ENCODE measurements at regions not wholly inside any gene's neighbourhood (a gene's known extent, or its start where the extent isn't known, plus 50 kb on each side); places are given as distances from the start of the nearest gene placed in this dataset.
"Not testable (repeated sequence)": the region's sequence is repeated elsewhere in the genome, so short reads cannot be mapped to it uniquely, and the experiment has no call there.

DNA sequence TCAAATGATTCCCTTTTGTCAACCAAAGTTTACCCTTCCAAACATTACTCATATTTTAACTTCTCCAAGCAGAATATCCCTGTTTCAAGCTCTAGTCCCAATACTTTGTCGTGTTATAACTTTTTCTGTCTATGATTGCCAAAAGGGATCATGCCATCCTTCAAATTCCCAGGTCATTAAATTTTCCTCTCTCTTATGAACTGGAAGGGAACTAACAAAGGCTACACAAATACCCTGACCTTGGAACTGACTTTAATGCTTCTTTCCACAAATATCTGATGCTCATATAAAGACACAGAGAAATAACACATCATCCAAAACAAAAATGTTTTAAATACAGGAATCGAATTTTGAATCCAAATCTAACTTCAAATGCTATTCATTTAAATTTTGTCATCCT is 1352.7 kb downstream of the CDH11 start:
- DNase-seq (ENCODE audit: low read depth), result no peak
- TF ChIP-seq, protein P1, sequence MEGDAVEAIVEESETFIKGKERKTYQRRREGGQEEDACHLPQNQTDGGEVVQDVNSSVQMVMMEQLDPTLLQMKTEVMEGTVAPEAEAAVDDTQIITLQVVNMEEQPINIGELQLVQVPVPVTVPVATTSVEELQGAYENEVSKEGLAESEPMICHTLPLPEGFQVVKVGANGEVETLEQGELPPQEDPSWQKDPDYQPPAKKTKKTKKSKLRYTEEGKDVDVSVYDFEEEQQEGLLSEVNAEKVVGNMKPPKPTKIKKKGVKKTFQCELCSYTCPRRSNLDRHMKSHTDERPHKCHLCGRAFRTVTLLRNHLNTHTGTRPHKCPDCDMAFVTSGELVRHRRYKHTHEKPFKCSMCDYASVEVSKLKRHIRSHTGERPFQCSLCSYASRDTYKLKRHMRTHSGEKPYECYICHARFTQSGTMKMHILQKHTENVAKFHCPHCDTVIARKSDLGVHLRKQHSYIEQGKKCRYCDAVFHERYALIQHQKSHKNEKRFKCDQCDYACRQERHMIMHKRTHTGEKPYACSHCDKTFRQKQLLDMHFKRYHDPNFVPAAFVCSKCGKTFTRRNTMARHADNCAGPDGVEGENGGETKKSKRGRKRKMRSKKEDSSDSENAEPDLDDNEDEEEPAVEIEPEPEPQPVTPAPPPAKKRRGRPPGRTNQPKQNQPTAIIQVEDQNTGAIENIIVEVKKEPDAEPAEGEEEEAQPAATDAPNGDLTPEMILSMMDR (IDR thresholded peaks at IDR 0.05; ENCODE audit: low read depth, low read length, missing control alignments), result no peak
- no peak overlapping the region for H3K4me3 ChIP-seq (ENCODE audit: low read depth, low read length)

DNA sequence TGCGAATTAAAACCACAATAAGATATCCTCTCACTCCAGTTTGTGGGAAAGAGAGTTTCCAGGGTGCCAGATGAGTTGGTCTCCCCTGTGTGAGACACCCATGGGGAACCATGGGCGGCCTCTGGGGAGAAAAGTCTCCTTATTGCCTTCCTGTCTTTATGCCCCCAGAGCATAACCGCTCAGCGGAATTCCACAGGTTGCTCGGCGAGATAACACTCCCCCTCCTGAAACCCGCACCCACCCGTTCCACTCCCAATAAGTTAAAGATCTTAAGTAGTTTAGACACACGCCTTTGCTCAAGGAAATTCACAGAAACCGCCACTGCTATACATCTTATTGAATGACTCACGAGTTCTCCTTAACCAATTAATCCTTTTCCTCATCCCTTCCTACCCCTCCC is 1361.6 kb downstream of the CDH11 start:
- not testable (repeated sequence) for H3K4me3 ChIP-seq (ENCODE audit: low read depth, low read length); DNase-seq (ENCODE audit: low read depth)

DNA sequence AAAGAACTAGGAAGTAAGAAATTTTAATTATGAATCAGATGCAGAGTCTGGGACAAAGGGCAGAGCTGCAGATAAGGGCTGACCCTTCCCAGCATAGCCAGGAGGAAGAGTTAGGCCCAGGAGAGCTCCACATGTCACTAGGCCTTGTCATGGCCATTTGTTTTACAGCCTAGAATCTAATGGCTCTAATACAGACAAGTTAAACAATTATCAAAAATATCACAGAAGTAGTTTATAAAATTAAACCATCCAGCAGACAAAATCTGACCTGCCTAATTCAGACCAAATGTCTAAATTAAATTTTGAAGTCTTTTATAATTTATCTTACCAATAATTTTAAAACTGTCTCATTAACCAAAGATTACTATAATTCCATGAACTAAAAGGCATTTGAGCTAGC is 1369.5 kb downstream of the CDH11 start:
- DNase-seq (ENCODE audit: low read depth), result no peak
- TF ChIP-seq, protein P1 (IDR thresholded peaks at IDR 0.05; ENCODE audit: low read depth, low read length, missing control alignments), result no peak

DNA sequence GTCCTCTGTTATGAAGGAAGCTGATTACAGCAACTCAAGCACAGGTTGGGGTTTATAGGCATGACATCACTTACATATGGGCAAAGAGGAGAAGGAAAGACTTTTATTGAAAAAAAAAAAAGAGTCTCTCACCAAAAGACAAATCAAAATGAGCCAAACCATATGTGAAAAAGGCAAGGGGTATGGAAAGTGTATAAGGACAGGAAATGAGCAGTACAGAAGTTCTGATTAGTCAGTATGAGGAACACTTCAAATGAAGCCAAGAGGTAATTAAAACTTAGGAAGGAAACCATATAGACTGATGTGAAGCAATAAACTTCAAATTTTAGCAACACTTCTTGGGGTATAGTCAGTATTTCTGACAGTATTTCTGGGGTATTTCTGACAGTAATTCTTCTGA is 1372.6 kb downstream of the CDH11 start:
- TF ChIP-seq, protein P1 (IDR thresholded peaks at IDR 0.05; ENCODE audit: low read depth, low read length, missing control alignments), result no peak
- no peak overlapping the region for H3K4me3 ChIP-seq (ENCODE audit: low read depth, low read length)
- no peak for DNase-seq (ENCODE audit: low read depth)

More for the DNA sequence above, 1369.5 kb downstream of the CDH11 start:
- H3K4me3 ChIP-seq (ENCODE audit: low read depth, low read length), result no peak overlapping the region

DNA sequence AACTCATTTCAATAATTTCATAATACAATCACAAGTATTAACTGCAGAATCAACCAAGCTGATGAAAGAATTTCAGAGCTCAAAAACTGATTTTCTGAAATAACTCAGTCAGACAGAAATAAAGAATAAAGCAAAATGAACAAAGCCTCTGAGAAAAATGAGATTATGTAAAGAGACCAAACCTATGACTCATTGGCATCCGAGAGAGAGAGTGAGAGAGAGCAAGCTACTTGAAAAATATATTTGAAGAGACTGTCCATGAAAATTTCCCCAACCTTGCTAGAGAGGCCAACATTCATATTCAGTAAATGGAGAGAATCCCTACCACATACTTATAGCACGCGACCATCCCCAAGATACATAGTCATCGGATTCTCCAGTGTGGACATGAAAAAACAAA is 1376.4 kb downstream of the CDH11 start:
- TF ChIP-seq, protein P1 (IDR thresholded peaks at IDR 0.05; ENCODE audit: low read depth, low read length, missing control alignments), result no peak
- DNase-seq (ENCODE audit: low read depth), result no peak
- no peak overlapping the region for H3K4me3 ChIP-seq (ENCODE audit: low read depth, low read length)

DNA sequence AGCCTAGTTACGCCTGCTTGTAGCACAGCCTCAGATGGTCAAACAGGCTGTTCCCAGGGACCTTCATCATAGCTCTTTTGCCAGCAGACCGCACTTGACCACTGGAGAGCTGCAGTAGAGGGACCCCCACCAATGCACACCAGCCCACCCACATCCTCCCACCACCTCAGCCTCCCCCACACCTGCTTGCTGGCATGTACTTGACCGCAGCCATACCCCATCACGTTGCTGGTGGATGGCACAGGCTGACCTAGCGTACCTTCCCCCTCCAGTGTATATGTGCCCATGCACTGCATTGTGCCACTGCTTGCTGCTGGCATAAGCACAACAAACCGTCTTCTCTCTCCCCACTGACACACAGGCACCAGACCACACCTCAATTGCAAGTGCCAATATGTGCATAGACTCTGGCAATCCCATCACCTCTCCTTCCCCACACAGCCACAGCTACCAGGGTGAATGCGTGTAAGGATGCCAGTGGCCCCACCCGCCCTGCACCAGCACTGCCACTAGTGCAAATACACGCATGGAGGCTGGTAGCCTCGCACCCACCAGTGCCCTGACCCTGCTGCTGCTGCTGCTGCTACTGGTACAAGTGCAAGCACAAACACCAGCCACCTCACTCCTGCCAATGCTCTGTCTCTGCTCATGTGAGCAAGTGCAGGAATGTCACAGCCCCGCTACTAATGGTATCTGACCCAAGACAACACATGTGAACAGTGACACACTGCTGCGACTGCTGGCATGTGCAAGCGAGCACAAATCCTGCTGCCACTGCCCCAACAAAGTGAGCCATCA is 1377.6 kb downstream of the CDH11 start:
- no peak overlapping the region for H3K4me3 ChIP-seq (ENCODE audit: low read depth, low read length)
- no peak for DNase-seq (ENCODE audit: low read depth)
- TF ChIP-seq, protein P1 (IDR thresholded peaks at IDR 0.05; ENCODE audit: low read depth, low read length, missing control alignments), result no peak

DNA sequence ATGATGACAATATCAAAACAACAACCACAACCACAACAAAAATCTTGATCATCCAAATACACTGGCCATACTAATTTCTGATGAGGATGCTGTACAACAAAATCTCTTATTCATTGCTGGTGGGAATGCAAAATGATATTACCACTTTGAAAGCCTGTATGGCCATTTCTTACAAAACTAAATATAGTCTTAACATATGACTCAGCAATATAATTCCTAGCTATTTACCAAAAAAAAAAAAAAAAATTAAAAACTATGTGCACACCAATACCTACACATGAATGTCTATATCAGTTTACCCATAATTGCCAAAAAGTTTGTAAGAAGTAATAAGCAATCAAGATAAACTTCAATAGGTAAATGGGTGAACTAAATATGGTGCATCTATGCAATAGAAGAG is 1379.7 kb downstream of the CDH11 start:
- TF ChIP-seq, protein P1 (IDR thresholded peaks at IDR 0.05; ENCODE audit: low read depth, low read length, missing control alignments), result no peak
- no peak for DNase-seq (ENCODE audit: low read depth)
- no peak overlapping the region for H3K4me3 ChIP-seq (ENCODE audit: low read depth, low read length)

All from GM12864 (cell line).